ENCODE measurements at regions not wholly inside any gene's neighbourhood (a gene's known extent, or its start where the extent isn't known, plus 50 kb on each side); places are given as distances from the start of the nearest gene placed in this dataset.

- TF ChIP-seq ZNF350 (CRISPR knock-in tag; IDR thresholded peaks at IDR 0.05; ENCODE audit: borderline replicate concordance, low read depth) (no peak), HNRNPUL1 (IDR thresholded peaks at IDR 0.05; ENCODE audit: low read depth, low read length) (no peak), ZNF556 (CRISPR knock-in tag; IDR thresholded peaks at IDR 0.05; ENCODE audit: borderline replicate concordance) (no peak)
Measured at GRCh38 chr17:52837492-52837891, 679.0 kb upstream of the CA10 start.

Measured in HepG2 (cell line).